ENCODE measurements at regions not wholly inside any gene's neighbourhood (a gene's known extent, or its start where the extent isn't known, plus 50 kb on each side); places are given as distances from the start of the nearest gene placed in this dataset.

- no peak for TF ChIP-seq ZFX (IDR thresholded peaks at IDR 0.05)
- TF ChIP-seq, protein P1, sequence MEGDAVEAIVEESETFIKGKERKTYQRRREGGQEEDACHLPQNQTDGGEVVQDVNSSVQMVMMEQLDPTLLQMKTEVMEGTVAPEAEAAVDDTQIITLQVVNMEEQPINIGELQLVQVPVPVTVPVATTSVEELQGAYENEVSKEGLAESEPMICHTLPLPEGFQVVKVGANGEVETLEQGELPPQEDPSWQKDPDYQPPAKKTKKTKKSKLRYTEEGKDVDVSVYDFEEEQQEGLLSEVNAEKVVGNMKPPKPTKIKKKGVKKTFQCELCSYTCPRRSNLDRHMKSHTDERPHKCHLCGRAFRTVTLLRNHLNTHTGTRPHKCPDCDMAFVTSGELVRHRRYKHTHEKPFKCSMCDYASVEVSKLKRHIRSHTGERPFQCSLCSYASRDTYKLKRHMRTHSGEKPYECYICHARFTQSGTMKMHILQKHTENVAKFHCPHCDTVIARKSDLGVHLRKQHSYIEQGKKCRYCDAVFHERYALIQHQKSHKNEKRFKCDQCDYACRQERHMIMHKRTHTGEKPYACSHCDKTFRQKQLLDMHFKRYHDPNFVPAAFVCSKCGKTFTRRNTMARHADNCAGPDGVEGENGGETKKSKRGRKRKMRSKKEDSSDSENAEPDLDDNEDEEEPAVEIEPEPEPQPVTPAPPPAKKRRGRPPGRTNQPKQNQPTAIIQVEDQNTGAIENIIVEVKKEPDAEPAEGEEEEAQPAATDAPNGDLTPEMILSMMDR (conservative IDR thresholded peaks at IDR 0.05) = no peak
These were observed 359.4 kb downstream of the HDGFL1 start for GRCh38 chr6:22928775-22929174.
